Adrenal gland (tissue), 9 donors: ENCODE measurements at regions not wholly inside any gene's neighbourhood (a gene's known extent, or its start where the extent isn't known, plus 50 kb on each side); places are given as distances from the start of the nearest gene placed in this dataset.

ENCODE experiments used
- DNase-seq, 7 donors: peaks; one replicate each; pipeline ENCODE4 v3.0.0-alpha.2; 2019 to 2020
- H3K27ac ChIP-seq, 5 donors: fragments of 200-600 bp; sonication (generic) in 4 of 5; 1 replicate in 3 of 5; 2 replicates in 2 of 5; pipeline versions ENCODE4 v1.5.1 to v1.8.0; 2016 to 2020; ENCODE audit warnings: mild to moderate bottlenecking in 1 of 5
- H3K27me3 ChIP-seq: fragments of 200-600 bp; 2 replicates; pipeline ENCODE4 v1.8.0; 2021
- H3K36me3 ChIP-seq, 2 donors: fragments of 200-600 bp; replicated peaks in 1 of 2; 1 replicate in 1 of 2; 2 replicates in 1 of 2; pipeline versions ENCODE4 v1.5.1 to v1.8.0; 2018 to 2022
- H3K4me1 ChIP-seq, 2 donors: fragments of 200-600 bp; replicated peaks in 1 of 2; 1 replicate in 1 of 2; 2 replicates in 1 of 2; pipeline versions ENCODE4 v1.5.1 to v1.8.0; 2018 to 2021
- H3K4me3 ChIP-seq, 4 donors: fragments of 200-600 bp; sonication (generic) in 3 of 4; one replicate each; pipeline ENCODE4 v1.5.1; 2016 to 2018
- H3K9me3 ChIP-seq, 3 donors: fragments of 200-600 bp; sonication (generic) in 1 of 3; replicated peaks in 1 of 3; 1 replicate in 2 of 3; 2 replicates in 1 of 3; pipeline versions ENCODE4 v1.5.1 to v1.8.0; 2016 to 2021
- POLR2A ChIP-seq, 2 donors: fragments of 450-650 bp; IDR thresholded peaks; one replicate each; pipeline ENCODE4 v1.6.1; 2017; ENCODE audit warnings: antibody characterized with exemption in 2 of 2, mild to moderate bottlenecking in 2 of 2, moderate library complexity in 1 of 2
- WGBS, 4 donors: extraction: QIAGEN DNeasy Blood & Tissue Kit in 2 of 4; methylation state at CpG; one replicate each; pipeline versions ENCODE4 v1.1.5 to v1.1.7; 2013 to 2017; 5-methylcytosine and 5-hydroxymethylcytosine counted together
- intact Hi-C, 2 donors: fragments of 100-400 bp; cut with DNase I; formaldehyde crosslinking; loops; one replicate each; pipeline versions ENCODE4 v1.14.1 to v1.15.0; 2022 to 2023
- TF ChIP-seq, protein P1 (sequence below), 6 experiments: fragments of 450-650 bp in 4 of 6; fragments of 200-600 bp in 2 of 6; sonication (generic) in 1 of 6; IDR thresholded peaks; 1 replicate in 5 of 6; 2 replicates in 1 of 6; pipeline versions ENCODE4 v1.5.1 to v1.8.0; 2016 to 2021; ENCODE audit warnings: antibody characterized with exemption in 6 of 6, mild to moderate bottlenecking in 2 of 6, moderate library complexity in 1 of 6
- donor health status: healthy with polysubstance abuse.
- donor health status: Bipolar disorder and iron deficiency.
- donor health status: DM: yes; HTN: yes; CAD: no.
- donor health status: DM: no; HTN: no; CAD: no.
- donor health status: DM: no; HTN: no; CAD: no.

DNA sequence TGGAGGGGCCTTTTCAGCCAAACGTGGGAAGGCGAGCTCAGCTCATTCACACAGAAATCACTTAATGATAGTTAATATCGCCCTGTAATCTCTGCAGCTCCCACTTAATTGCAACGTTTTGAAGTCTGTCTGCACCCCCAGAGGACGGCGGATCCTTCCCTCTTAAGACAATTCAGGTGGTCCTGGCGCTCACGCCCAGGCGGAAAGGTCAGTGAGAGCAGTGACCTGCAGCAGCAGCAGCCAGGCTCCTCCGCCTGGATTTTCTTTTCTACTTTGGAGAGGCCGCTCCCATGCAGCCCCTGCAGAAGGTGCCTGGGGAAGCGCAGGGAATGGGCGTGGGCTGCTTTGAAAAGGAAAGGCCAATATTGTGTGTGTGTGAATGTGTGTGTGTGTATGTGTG lies 400.9 kb upstream of the IRX1 start:
- no peaks in the 10 kb centered on the region for H3K27me3 ChIP-seq
- WGBS, 4 donors: 39 to 55% (median 51%) methylated on average over 7 to 13 of the region's 13 CpGs
- DNase-seq: no peak
- no peak overlapping the region for H3K27ac ChIP-seq
- intact Hi-C loops: no loop called here
- TF ChIP-seq, protein P1, sequence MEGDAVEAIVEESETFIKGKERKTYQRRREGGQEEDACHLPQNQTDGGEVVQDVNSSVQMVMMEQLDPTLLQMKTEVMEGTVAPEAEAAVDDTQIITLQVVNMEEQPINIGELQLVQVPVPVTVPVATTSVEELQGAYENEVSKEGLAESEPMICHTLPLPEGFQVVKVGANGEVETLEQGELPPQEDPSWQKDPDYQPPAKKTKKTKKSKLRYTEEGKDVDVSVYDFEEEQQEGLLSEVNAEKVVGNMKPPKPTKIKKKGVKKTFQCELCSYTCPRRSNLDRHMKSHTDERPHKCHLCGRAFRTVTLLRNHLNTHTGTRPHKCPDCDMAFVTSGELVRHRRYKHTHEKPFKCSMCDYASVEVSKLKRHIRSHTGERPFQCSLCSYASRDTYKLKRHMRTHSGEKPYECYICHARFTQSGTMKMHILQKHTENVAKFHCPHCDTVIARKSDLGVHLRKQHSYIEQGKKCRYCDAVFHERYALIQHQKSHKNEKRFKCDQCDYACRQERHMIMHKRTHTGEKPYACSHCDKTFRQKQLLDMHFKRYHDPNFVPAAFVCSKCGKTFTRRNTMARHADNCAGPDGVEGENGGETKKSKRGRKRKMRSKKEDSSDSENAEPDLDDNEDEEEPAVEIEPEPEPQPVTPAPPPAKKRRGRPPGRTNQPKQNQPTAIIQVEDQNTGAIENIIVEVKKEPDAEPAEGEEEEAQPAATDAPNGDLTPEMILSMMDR (IDR thresholded peaks at IDR 0.05): no peak
- TF ChIP-seq POLR2A (IDR thresholded peaks at IDR 0.05): no peak
- H3K9me3 ChIP-seq: no peaks in the 10 kb centered on the region
- H3K4me1 ChIP-seq: no peaks in the 10 kb centered on the region
- no peak overlapping the region for H3K4me3 ChIP-seq
- no peaks in the 10 kb centered on the region for H3K36me3 ChIP-seq

DNA sequence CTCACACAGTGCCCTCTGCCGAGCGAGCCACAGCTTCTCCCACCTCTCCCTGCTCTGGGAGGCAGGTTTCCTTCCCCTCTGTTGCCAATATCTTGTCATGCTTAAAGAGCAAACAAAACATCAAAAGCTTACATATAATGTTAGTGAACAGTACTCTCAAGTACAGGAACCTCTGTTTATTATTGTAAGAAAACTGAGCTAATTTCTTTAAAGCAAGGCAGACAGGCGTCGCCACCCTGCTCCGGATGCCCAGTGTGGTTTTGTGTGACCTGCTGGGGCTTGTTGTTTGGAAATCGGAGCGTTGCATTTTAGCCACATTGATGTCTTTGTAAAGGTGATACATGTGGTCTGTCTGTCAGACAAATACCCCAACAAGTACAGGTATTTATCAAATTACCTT lies 401.4 kb upstream of the IRX1 start:
- 56 to 72% (median 63%) methylated on average over 7 of the region's 7 CpGs for WGBS, 4 donors
- DNase-seq: no peak
- no peaks in the 10 kb centered on the region for H3K4me1 ChIP-seq
- no peaks in the 10 kb centered on the region for H3K36me3 ChIP-seq
- TF ChIP-seq, protein P1 (IDR thresholded peaks at IDR 0.05): no peak
- no peak for TF ChIP-seq POLR2A (IDR thresholded peaks at IDR 0.05)
- intact Hi-C loops: no loop called here
- H3K9me3 ChIP-seq: no peaks in the 10 kb centered on the region
- no peak overlapping the region for H3K4me3 ChIP-seq
- no peak overlapping the region for H3K27ac ChIP-seq
- H3K27me3 ChIP-seq: no peaks in the 10 kb centered on the region

DNA sequence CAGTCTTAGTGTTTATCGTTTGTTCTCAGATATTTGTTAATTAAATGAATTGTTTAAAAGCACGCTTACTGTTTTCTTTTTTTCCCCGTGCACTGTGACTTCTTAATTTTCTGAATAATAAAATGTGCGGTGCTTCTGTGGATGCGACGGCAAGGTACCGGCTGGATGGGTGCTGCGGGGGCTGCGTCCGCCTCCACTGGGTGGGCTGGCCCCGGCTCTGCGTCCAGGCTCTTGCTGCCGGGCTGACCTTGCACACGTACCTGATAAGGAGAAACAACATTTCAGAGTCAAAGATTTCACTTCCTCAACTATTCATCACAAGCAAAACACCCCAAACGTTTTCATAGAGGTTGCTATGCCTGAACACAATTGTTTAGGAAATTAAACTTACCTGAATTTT lies 404.0 kb upstream of the IRX1 start:
- no peak overlapping the region for H3K4me3 ChIP-seq
- TF ChIP-seq, protein P1 (IDR thresholded peaks at IDR 0.05): no peak
- TF ChIP-seq POLR2A (IDR thresholded peaks at IDR 0.05): no peak
- H3K27ac ChIP-seq: no peak overlapping the region
- 45 to 58% (median 50%) methylated on average over 15 of the region's 15 CpGs for WGBS, 4 donors
- no peaks in the 10 kb centered on the region for H3K4me1 ChIP-seq
- no peak for DNase-seq
- intact Hi-C loops: no loop called here
- no peaks in the 10 kb centered on the region for H3K27me3 ChIP-seq
- no peaks in the 10 kb centered on the region for H3K9me3 ChIP-seq
- H3K36me3 ChIP-seq: no peaks in the 10 kb centered on the region

DNA sequence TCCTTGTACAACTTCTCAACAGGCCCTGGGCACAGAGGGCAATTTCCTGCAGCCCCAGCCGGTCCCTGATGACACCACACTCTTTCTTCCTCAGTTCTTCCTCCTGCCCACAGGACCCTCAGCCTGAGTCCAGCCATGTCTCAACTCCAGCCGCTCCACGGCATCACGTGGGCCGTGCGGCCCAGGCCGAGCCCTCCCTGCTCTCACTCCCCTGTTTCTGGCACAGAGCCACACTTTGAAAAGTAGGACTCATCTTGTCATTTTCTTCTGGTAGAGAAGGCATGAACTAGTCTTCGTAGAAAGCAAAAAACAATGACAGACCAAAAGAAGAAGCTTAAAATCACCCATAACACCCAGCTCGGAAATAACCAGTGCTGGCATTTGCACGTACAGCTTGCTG lies 404.7 kb upstream of the IRX1 start:
- no peaks in the 10 kb centered on the region for H3K36me3 ChIP-seq
- H3K27me3 ChIP-seq: no peaks in the 10 kb centered on the region
- intact Hi-C loops: no loop called here
- no peak overlapping the region for H3K4me3 ChIP-seq
- 72 to 85% (median 81%) methylated on average over 9 to 10 of the region's 10 CpGs for WGBS, 4 donors
- no peaks in the 10 kb centered on the region for H3K4me1 ChIP-seq
- no peak for TF ChIP-seq POLR2A (IDR thresholded peaks at IDR 0.05)
- TF ChIP-seq, protein P1 (IDR thresholded peaks at IDR 0.05): no peak
- no peaks in the 10 kb centered on the region for H3K9me3 ChIP-seq
- H3K27ac ChIP-seq: no peak overlapping the region
- no peak for DNase-seq
